Fibroblast of gingiva (primary cell): ENCODE measurements at regions not wholly inside any gene's neighbourhood (a gene's known extent, or its start where the extent isn't known, plus 50 kb on each side); places are given as distances from the start of the nearest gene placed in this dataset.

Experiments
- DNase-seq: peaks from one replicate; pipeline ENCODE4 v3.0.0-alpha.2; 2011; ENCODE audit warnings: low read depth

DNA sequence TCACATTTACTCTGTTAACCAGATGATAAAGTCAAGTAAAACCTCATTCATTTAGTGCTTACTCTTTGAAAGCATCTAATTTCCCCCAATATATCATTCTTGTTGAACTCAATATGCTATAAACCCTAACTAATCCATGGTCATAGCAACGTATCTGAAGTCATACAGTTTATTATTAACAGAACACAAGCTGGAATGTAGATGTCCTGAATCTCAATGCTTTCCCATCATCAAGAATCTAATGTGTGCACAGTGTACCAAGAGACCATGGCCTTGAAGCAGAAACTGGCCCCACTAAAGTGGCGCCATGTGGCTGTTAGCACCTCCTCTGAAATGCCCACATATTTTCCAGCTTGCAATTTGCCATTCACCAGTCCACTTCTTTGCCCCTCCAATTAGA is 245.8 kb downstream of the SOX9 start:
- no peak for DNase-seq

DNA sequence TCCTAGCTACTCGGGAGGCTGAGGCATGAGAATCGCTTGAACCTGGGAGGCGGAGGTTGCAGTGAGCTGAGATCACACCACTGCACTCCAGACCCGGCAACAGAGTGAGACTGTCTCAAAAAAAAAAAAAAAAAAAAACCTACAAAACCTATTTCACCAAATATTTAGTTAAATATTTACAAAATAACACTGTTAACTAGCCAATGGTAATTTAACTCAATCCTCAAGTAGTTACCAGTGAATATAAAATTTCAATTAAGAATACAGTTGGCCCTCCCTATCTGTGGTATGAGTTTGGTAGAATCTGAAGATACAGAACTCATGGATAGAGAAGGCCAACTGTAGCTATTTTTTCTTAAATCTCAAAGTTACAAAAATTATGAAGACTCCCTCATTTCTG is 247.4 kb downstream of the SOX9 start:
- DNase-seq = no peak

DNA sequence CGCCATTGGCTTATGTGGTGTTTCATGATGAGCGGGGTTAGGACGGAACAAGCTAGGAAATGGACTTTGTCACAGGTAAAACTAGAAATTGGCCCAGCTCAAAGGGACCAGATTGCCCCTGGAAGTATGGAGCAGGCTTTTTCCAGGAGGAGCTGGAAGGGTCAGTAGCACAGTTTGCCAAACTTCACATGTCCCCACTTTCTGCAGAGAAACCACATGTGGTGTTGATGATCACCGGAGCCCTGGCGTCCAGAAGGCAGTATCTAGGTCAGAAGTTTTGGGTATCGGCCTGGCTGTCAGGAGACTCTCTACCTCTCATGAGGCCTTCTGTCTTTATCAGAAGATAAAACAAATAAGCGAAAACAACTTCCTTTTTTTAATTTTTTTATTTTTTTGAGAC is 248.5 kb downstream of the SOX9 start:
- DNase-seq = no peak

DNA sequence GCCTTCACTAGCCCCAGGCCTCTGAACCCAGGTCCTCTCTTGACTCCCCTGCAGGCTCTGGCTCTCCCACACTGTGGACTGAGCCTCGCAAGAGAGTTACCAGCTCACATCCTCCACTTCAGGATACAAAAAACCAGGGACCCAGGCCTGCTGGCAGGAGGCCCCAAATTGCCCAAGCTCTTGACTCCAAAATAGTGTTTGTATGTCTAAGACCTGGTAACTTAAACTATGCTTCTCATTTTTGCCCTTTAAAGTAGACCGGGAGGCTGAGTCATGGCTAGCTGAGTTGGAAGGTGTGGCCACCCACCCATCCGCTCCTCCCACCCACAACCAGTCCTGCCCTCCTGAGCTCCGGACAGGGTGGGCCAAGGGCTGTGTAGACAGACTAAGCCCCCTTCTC is 250.0 kb downstream of the SOX9 start:
- DNase-seq = peak; percentile 92

DNA sequence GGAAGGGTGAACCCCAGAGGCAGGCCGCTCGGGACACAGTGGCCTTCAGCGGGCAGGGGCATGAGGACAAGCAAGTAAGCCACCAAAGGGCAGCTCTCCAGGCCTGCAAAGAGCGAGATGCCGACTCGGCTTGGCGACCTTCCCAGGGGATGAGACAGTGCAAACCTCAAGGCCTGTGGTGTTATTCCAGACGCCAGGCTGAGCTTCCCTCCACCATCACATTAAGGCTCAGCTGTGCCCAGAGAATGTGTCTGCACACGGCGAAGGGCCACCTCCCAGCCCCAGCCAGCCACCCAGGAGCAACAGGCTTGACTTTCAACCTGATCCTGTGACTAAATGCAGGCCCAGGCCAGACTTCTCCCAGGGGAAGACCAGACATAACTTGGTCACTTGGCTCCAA is 251.4 kb downstream of the SOX9 start:
- DNase-seq = peak; percentile 59

DNA sequence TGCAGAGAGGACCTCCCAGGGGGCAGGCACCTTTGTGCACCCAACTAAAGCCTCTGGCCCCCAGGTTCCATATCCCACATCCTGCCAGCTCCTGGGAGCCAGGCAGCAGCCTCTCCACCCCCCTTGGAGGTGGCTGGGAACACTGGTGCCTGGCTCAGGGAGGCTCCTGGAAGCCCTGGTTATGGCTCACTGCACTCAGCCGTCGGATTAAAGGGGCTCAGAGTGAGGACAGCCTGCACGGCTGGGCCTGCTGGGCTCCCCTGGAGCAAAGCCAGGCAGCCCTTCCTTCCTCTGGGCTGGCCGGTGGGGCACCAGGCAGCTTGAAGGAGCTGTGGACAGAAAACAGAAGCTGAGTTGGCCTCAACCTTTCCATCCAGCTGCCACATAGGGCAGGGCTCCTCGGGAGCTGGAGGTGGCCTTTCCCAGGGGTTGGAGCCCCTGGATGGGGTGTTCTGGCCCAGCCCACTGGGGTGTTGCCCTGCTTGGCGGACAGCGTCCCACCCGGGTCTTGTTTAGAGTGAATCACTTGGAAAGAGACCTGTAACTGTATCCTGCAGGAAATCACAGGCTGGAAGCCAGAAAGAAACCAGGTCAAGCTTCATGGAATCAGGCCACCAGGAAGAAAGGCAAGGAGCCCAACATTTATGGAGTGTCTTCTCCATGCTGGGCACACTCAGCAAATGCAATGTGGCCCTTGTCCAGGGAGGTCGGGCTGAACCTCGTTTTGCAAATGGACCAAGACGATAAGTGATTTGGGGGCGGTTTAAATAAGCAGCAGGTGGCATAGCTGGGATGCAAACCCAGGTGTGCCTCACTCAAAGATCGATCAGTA is 253.3 kb downstream of the SOX9 start:
- DNase-seq = peak; percentile 69

DNA sequence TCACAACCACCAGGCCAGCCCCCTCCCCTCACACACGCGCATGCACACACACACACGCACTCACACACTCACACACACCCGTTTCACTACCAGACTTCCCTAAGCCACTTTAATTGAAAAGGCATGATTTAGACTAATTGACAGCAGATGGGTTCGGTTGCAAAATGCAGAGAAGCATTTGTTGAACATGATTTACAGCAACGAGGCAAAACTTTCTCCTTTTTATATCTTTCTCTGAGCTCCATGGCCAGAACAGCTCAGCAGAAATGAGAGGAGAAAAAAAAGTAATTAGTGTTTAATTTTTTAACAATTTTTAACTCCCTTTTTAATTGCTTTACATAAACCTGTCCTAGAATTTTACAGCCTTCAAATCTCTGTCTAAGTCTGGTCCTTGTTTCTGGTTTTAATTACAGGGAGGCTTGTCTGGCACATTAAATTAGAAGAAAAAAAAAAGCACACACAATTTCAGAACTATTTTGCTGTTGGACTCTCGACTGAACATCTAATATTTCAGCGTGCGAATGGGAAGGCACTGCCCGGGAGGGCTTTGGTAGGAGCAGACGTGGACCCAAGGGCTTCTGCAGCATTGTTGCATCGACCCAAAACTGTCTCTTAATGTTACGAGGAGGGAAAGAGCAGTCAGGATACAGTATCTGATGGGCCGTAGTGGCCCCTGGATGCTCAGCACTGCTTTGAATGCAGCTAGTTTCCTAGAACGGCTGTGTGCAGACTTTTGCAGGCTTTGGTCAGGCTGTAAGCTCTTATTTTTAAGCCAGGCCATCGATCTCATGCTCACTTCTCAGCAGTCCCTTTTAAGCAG is 255.9 kb downstream of the SOX9 start:
- peak; percentile 80 for DNase-seq

DNA sequence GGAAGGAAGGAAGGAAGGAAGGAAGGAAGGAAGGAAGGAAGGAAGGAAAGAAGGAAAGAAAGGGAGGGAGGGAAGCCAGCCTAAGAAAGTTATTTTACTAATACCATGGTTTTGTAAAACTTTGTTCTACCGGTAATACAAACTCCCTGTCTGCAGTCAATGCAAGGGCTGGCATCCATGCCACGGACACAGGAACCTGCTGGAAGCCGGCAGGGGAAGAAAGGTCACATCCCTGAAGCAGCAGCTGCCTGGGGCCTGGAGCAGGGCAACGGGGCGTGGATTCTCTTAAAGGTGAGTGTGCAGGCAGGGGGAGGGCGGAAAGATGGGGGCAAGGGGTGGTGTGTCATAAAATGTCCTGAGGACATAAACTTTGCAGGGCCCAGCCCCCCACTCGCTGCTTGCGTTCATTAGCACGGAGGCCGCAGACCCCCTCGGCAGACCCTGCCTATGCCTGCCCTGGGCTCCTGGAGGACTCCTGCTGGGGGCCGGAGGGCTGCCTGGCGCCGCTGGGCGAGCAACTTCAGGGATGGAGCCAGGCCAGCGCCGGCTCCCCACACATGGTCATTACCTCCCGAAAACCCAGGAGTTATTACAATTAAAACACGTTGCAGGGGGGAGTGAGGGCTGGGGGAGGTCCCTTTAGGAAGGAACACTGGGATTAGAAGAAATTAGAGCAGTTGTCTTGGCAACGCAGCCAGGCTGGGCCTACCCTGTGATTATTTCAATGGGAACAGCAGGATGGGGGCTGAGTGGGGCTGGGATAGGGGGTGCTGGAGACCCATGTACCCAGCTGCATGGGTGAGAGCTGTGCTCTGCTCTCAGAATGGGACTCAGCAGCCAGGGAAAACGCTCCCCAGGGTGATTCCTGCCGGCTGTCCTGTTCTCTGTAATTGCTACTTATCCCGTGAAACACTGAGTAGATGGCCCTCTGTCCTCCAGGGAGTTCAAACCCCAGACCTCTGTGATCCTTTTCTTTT is 257.9 kb downstream of the SOX9 start:
- DNase-seq = no peak

DNA sequence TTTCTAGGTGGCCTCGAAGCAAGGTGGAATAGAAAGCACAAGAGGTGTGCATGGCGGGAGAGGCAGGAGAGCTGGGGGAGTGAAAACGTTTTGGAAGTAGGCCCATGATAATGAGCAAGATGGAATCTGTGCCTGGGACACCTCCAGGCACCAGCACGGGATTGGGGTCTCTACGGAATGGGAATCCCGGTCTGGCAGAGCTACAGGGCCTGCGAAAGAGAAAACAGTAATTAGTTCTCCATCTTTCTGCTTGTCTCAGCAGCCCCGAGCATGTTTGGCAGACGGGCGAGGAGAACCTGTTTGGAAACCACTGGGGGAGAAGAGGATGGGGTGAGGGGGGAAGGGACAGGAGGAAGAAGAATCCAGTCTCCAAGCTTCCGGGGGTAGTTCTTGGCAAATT is 258.7 kb downstream of the SOX9 start:
- DNase-seq = no peak

DNA sequence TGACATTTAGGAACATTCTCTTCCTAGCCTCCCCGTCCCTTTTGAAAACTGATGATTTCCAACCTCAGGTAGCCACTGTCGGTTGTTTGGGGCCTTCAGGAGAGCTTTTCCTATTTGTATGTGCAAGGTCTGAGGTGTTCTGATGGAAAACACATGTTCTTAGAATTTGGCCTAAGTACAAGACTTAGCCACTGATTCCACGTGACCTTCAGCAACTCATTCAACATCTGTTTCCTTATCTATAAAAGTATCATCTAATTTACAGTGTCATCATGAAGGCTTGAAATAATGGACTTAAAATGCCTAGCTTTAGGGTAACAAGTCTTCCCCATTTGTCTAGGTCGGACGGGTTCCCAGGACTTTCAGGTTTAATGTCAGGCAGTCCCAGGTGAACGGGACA is 259.3 kb downstream of the SOX9 start:
- DNase-seq = no peak

DNA sequence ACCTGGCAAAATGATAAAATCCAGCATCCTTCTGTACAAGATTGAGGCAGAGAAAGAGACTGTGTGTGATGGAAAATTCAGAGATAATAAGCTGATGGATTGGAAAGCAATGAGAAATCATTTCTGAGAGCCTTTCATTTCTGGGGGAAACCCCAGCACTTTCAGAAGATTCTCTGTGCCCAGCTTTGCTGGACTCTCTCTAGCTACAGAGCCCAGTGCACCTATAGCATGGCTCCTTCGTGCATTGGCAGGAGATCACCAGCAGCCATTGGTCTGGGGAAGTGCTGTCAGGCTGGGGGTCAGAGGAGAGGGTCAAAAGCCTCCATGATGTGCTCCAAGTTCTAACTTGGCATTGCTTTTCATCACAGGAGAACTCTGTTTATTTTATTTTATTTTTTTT is 259.9 kb downstream of the SOX9 start:
- DNase-seq = no peak

DNA sequence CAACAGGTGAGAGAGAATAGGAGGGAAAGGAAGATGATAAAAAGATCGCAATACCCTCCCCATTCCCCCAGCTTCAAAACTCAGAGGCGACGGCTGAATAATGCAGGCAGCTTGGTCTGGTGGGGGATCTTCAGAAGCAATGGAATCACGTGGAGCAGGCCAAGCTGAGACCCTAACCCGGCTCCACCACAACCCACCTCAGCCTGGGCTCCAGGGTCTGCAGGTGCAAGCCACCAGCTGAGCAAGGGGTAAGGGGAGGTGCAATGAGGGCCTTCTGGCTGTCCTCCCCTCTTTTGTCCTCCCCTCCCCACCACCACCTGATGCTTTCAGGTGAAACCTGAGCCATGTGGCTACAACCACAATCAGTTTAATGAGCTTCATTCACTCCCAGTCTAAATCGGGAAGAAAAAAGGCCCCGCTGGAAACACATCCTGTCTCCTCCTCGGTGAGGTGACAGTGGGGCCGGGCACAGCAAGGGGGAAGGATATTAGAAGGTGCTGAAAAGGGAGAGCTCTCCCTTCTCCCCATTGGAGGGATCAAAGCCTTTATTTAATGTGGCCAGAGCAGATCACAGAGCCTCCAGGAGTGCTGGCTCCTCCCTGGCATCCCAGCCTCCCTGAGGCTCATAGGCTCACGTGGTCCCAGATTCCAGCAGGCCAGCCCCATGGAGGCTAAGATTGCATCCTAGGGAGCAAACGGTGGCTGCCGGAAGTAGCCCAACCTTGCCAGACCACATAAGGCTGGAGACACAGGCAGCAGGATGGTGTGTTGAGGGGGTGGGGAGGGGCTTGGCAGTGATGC is 261.0 kb downstream of the SOX9 start:
- no peak for DNase-seq

DNA sequence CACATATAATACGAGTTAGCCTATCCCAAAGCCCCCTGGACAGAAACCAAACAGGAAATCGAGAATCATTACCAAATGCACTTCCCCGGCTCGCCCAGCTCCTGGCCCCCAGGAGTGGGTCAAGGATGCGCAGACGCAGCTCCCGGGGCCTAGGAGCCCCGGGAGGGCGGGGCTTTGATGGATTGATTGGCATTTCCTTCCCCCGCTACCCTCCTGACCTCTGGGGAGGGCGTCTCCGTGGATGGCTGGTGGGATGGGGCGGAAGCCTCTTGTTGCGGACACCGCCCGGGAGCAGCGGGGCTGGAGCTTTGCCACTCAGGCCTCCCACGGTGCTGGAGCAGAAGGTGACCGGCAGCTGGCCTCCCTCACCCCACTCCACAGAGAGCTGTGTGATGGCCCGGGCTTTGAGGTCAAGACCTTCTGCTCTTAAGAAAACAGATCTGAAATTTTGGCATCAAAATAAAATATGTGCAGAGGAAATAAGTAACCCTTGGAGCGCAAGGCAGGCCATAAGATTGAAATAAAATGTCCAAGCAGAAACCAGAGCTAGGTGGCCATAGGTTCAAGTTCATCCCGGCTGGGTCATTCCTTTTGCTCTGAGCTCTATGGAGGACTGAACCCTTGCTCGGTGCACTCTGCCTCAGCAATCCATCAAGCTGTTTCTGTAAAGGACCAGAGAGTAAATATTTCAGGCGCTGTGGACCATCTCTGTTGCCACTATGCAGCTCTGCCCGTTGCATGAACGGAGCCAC is 262.3 kb downstream of the SOX9 start:
- DNase-seq = no peak

DNA sequence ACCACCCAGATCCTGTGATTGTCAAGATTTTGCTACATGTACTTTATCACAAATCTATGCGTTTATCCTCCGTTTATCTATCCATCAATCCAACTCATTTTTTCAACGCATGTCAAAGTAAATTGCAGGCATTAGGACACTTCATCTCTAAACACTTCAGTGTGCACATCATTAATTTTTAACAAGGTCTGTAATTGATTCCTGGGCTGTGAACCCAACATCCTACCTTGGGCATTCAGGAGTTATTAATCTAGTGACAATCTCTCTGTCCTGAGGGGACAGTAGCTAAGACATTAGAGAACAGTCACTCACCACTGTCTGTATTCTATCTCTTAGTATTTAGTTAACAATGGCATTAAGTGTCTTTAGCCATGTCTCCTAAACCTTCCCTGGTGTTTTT is 264.7 kb downstream of the SOX9 start:
- DNase-seq = no peak

DNA sequence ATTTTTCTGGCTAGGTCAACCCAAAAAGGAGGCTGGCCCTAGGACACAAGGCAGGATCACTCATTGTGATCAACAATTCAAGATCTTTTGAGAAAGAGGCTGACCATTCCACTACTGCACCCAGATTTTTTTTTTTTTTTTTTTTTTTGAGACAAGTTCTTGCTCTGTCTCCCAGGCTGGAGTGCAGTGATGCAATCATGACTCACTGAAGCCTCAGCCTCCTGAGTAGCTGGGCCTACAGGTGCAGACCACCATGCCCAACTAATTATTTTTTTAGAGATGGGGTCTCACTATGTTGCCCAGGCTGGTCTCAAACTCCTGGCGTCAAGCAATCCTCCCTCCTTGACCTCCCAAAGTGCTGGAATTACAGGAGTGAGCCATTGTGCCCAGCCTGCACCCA is 265.4 kb downstream of the SOX9 start:
- peak; percentile 41 for DNase-seq

DNA sequence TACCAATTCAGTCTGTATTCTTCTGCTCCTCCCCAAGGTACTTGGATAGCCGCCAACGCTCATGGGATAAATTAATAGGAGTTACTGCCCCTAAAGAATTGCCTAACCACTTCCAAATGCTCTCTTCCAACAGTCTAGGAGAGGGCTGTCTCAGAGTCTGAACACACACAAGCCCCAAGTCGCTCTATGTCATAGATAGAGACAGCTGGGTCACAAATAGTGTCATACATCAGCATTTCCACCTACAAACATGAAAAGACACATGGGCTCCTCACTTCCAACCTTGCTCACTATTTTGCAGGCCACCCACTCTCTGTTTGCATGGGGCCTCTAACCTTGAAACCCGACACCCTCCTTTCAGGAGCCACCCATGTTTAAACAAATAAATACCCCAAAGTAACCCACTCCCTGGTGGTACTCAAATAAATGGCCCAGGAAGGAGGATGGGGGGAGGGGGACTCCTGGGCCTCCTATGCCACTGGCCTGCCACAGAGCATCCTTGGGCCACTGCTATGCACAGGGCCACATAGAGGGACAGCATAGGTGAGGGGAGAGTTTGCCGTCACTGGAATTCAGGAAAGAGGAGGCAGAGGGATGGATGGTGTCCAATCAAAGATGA is 265.9 kb downstream of the SOX9 start:
- peak; percentile 32 for DNase-seq

DNA sequence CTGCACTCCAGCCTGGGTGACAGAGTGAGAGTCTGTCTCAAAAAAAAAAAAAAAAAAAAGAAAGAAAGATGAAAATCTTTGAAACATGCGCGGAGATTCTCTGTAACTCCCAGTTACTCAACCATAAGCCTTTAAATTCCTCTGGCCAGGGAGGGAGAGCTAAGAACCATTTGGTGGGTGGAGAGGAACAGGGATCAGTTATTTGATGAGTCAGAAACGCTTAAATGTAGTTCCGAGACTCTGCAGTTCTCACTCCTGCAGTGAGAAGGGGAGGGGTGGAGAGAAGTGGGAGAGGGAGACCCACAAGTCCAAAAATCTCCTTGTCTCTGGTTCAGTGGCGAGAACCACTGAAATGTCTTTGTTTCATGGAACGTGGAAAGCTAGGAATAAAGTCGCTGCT is 266.7 kb downstream of the SOX9 start:
- DNase-seq = peak; percentile 87

DNA sequence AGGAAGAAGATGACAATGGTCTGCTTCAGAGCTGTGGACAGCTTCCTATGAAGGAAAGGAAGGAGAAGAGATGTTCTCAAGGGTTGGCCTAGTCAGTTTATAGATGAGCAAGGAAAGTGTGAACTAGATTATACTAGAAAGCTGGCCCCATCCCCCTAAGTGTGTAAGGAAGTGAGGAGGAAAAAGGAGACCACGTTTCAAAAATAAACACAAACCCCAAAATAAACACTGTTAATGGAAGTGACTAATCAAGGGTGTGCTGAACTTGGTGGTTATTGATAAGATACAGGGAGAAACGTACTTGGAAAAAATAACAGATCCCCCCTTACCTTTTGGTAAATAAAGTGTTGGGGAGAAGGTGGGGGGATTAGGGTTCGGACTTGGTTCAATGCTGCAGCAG is 267.1 kb downstream of the SOX9 start:
- no peak for DNase-seq

DNA sequence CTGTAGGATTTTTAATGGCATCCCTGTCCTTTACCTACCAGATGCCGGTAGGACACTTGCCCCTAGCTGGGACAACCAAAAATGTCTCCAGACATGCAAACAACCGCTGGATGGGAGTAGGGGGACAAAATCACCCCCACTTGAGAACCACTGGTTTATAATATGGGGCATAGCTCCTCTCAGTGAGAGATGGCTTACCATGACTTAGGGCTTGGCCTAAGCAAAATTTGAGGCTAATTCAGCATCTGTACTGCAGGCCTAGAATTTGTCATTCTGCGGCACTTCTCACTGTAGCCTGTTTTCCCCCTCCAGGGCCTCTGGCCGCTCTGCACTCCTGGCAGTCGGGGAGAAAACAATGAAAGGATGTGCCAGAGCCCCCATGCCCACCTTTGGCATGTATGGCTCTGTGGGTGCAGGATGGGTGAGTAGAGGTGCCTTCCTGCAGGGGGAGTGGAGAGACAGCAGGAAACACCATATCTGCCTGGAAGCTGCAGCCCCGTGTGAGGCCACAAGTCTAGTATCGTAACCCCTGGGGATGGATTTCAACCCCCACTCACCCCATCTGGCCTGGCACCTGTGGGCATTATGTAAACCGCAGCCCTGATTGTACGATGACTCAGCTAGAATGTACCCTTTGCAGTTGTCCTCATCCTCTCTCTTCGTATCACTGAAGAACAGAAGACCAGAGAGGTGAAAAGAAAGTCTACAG is 268.1 kb downstream of the SOX9 start:
- no peak for DNase-seq
